HG03139 (cell line): ENCODE measurements at regions not wholly inside any gene's neighbourhood (a gene's known extent, or its start where the extent isn't known, plus 50 kb on each side); places are given as distances from the start of the nearest gene placed in this dataset.

ENCODE experiments used
- ATAC-seq: cut with Tn5 transposase; IDR thresholded peaks from one replicate; pipeline ENCODE4 v1.9.1; 2021; ENCODE audit not compliant: unreplicated experiment

DNA sequence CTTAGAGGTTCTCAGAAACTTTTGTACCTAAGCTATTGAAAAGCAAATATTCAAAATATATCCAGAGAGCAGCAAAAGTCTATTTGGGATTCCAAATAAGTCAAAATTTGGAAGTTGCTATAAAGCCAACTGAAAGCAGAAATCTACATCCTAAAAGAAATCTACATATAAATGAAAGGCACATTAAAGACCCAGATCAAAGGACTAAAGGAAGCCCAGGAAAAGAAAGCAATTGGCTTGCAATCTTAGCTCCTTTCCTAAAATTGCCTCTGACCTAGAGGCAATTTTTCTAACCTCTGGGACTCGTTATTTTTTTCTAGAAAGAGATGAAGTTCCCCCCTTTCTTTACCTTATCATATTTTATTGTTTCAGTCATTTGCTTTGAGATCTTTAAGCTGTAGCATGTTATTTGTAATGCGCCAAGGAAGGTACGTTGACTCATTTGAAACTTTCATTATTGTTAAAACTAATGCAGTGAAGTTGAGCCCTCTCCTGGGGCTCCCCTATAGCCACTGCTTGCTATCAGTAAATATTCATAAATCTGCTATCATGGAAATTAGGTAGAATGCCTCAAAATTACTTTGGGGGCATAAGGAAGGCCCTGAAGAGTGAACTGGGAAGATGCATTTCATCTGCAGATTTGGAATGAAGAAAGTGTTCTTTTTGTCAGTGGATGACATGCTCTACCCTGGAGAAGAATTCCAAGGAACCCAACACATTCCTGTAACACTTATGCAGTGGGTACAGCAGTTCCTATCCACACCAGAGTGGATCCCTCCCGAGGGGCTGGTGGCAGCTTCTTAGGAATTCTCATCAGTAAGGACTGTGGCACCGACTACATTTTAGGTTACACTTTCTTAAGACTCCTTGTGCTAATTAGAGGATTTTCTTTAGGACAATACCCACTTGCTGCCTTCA, 177.8 kb upstream of the IGFBP7 start:
- no peak for ATAC-seq

- no peak for ATAC-seq
Measured at GRCh38 chr4:57282933-57283310, 172.7 kb upstream of the IGFBP7 start.

GRCh38 chr4:57280481-57280880, 170.3 kb upstream of the IGFBP7 start:
- no peak for ATAC-seq

GRCh38 chr4:57278780-57279179, 168.6 kb upstream of the IGFBP7 start:
- ATAC-seq, result no peak

- no peak for ATAC-seq
Measured at GRCh38 chr4:57274082-57274481, 163.9 kb upstream of the IGFBP7 start.

DNA sequence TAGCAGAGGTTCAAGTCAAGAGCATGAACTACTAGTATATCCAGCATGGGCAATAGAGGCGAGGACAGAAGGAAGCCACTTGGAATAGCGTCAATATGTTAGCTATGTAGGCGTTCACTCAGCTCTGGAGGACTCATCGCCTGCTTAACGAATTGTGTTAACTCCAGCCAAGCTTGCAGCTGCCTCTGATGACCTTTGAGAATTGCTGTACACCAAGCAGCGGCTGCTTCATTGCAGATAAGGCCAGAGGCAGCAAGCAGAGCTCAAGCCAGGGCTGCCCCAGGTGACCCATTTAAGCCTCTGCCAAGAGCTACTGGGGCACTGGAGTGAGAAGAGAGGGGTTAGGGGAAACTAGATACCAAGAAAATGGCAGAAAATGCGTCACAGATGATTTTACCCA, 160.2 kb upstream of the IGFBP7 start:
- no peak for ATAC-seq

DNA sequence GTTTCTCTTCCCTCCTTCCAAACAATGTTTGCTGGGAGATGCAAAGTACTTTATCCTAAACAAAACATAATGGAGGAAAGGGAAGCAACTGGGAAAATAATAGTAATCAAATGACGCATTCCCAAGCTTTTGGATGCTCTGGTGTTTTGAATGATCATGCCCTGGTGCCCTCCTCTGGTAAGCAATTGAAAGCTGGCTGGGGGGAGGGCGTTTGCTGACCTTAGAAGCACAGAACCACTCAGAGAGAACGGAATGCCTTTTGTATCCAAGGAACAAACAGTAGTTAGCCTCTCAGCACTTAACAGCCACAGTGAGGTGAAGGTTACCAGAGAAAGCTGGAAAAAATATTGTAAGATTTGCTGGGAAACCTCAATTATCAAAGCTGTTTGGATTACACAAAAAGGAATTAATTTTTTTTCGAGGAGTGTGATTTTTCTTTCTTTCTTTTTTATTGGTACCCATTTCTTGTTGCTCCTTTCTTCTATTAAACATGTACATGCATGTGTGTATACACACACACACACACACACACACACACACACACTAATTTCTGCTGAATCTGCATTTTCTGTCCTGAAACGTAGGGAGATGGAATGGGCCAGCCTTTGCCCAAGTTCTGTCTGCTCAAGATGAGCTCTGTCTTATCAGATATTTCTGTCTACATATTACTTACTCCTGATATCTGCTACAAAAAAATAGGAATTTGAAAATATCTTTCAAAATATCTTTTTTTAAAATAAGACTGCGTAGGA, 155.8 kb upstream of the IGFBP7 start:
- ATAC-seq, result no peak

- no peak for ATAC-seq
Measured at GRCh38 chr4:57254754-57255153, 144.6 kb upstream of the IGFBP7 start.

GRCh38 chr4:57249083-57249482, 138.9 kb upstream of the IGFBP7 start:
- no peak for ATAC-seq

- ATAC-seq, result no peak
Measured at GRCh38 chr4:57243076-57243475, 132.9 kb upstream of the IGFBP7 start.

DNA sequence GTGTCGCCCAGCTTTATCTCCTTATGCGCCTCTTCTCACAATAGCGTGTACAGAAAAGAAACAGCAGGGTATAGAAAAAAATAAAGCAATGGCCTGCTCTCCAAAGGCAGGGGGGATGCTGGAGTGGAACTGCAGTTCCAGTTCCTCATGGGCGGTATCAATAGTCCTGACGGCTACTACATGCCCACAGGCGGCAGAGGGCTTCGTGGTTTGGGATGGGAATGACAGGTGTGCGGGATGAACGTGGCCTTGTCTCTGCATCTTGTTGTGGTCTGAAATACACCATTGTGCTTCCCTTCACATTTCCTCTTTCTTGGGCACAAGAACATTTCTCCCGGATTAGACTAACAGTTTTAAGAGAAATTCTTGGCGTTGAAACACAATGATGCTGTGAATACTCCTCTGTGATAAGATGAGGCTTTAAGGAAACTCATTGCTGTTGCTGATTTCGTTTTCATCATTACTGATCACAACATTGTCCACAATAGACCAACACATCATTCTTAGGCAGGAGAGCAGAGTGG, 124.1 kb upstream of the IGFBP7 start:
- ATAC-seq, result no peak

GRCh38 chr4:57233386-57233785, 123.2 kb upstream of the IGFBP7 start:
- no peak for ATAC-seq

DNA sequence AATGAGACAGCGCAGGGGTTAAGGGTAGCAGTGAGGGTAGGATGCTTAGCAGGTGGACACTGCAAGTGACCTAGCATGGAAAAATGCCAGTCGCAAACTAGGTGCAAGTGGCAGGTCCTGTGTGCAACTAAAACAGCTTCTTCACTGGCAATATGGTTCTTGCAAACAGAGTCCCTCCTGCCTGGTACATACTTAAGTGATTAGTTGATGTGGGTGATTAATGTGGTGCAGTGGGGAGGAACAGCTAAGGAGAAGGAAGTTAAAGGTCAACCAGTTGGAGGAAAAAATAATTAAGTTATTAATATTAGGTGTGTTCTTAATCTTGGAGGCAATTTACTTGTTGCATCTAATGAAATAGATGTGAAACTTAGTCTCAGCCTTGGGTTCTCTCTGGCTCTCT, 121.6 kb upstream of the IGFBP7 start:
- no peak for ATAC-seq

DNA sequence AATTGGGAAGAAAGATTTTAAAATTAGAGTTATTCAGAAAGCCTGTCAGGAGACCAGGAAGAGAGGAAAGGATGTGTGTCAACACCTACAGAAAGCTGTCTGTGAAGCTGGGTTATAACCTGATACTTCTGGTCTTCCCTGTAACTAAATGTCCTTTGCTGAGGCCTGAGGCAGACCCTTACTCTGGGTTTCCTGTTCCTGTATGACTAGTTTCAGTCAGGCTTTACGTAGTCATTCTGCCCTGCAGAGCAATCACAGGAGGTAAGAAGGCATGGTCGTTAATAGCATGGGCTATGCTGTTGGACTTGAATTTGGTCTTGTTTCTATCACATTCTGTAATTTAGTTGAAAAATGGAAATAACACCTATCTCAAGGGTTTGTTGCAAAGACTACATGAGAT, 110.5 kb upstream of the IGFBP7 start:
- no peak for ATAC-seq

- no peak for ATAC-seq
Measured at GRCh38 chr4:57220172-57220571, 110.0 kb upstream of the IGFBP7 start.

DNA sequence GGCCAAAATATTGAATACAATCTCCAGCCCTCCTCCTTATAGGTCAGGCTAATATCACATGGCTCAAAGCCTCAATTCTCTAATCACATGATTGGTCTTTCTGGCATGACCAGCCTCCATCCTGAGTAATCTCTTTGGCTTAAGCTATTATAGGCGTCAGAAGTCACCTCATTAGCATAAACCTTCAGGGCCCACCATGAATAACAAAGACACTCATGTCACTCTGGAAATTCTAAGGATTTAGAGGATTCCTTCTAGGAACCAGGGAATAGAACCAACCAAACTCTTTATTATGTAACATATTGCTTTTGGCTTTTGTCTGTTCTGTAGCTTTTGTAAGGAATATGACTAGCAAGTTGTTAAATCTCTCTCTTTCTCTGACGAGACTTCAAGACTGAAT, 109.2 kb upstream of the IGFBP7 start:
- ATAC-seq, result no peak

DNA sequence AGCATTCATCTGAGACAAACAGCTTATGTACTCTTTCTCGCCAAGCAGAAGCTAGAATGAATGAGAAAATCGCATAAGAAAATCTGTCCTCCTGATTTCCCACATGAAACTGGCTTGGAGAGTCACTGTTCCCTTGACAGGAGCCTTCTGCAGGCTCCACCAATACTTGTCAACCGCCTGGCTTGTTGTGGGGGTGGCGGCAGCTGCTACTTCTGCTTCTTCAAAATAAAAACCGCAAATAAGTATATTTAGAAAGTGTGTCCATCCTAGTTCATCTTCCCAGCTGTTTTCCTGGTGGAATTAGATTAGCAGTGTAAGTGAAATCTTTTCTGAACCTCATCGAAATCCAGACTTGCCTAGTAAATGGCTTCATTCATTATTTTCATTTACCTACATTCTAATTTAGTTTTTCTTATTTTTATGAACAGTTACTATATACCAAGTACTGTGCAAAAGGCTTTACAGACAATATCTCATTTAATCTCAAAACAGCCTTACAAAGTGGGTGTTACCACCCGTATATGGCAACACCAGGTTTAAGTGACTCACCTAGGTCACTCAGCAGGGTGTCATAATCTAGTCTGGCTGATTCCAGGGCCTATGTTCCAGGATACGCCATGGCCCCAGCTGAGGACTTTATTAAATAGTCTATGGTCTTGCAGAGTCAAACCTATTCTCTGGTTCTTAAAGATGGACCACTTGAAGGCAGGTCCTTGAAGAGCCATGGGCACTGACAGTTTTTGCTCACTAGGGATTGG, 104.6 kb upstream of the IGFBP7 start:
- no peak for ATAC-seq

GRCh38 chr4:57211131-57211530, 100.9 kb upstream of the IGFBP7 start:
- ATAC-seq, result no peak

DNA sequence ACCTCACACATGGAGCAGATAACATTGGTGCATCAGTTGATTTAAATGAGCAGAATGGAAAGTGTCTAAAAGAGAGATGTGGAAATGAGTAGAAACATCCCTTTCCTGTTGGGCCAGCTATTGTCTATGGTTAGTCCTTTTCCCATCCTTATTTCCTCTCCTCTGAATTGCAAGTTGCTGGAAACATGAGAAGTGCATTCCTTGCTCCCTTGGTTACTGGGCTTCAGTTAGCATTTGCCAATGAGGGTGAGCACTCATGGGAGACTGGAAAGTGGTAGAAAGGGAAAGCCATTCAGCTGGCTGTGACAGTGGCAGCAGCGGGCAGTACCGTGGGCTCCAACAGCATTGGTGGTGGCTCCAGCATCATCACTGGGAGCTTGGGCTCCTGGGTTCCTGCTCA, 96.0 kb upstream of the IGFBP7 start:
- ATAC-seq, result no peak

DNA sequence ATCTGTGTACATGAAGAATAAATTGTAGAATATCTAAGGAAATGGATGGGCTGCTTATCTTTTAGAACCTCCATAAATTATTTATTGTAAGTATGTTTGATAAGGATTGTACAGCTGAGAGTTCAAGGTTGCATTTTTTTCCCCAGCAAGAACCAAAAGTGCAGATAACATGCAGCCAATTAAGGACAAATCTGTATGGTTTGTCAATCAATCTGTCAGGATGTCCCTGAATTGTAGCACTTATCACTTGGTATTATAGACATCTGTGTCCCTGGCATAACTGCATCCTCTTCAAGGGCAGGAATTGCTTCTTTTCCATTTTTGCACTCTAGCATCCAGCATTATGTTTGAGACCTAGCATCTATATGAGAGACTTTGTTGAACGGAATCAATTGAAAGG, 95.4 kb upstream of the IGFBP7 start:
- ATAC-seq, result no peak

DNA sequence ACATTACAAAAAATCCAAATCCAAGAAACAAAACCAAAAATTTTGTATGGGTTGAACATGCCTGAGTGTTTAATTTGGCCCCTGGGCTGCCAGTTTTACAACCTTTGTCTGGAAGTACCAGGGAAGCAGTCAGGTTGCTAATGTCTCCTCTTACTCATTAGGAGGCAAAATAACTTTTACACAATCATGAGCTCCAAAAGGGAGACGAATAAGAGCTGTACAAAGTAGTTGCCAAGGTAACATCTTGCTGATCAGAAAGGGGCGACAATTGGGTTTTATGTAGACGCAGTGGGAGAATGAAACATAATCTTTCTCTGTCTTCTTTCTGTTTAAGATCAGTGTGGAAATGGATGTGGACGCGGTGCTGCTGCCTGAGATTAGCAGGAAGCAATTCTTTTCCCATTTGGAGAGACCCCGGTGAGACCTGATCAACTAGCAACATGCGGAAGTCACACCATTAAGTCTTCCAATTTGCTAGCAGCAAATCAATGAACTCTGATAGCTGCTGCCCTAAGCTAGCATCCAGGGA, 90.7 kb upstream of the IGFBP7 start:
- no peak for ATAC-seq
